ENCODE measurements at regions not wholly inside any gene's neighbourhood (a gene's known extent, or its start where the extent isn't known, plus 50 kb on each side); places are given as distances from the start of the nearest gene placed in this dataset.
A peak's percentile ranks its signal among the peaks of the same experiment; 100 is the strongest.
"Not testable (repeated sequence)": the region's sequence is repeated elsewhere in the genome, so short reads cannot be mapped to it uniquely, and the experiment has no call there.

DNA sequence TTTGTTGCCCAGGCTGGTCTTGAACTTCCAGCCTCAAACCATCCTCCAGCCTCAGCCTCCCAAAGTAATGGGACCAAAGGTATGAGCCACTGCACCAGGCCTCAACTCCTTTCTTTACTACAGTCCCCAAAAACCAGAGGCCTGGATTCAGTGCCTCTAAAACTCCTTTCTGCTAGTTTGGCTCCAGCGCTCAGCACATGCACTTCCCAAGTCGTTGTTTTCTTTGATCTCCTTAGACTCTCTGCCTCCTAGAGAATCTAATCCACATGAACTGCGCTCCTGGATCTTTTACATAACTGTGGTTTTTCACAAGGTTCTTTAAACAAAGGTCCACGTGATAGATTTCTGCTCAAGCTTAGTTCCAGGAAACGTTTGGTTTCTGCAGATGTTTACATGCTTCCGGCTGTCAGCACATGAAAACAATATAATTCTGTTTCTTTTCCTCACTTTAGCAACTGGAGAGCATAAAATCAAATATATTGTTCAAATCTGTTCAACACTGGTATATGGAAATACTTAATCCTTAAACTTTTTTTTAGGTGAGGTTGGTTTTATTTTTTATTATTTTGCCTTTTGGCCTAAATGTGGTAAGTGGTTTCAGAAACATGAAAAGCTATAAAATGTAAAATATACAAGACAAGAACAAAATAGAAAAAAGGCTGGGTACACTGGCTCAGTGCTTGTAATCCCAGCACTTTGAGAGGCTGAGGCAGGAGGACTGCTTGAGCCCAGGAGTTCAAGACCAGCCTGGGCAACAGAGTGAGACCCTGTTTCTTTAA lies 270.5 kb upstream of the MKLN1 start:
- DNase-seq: peak in 1 of 2 donors; percentile 38

DNA sequence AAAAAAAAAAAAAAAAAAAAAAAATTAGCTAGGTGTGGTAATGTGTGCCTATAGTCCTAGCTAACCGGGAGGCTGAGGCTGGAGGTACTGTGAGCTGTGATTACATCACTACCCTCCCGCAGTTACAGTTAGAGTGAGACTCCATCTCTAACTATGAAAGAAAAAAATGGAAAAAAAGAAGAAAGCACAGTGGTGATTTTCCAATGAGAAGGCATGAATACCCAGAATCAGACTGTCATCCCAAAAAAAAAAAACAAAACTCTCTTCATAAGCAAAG lies 269.9 kb upstream of the MKLN1 start:
- no peak for DNase-seq

DNA sequence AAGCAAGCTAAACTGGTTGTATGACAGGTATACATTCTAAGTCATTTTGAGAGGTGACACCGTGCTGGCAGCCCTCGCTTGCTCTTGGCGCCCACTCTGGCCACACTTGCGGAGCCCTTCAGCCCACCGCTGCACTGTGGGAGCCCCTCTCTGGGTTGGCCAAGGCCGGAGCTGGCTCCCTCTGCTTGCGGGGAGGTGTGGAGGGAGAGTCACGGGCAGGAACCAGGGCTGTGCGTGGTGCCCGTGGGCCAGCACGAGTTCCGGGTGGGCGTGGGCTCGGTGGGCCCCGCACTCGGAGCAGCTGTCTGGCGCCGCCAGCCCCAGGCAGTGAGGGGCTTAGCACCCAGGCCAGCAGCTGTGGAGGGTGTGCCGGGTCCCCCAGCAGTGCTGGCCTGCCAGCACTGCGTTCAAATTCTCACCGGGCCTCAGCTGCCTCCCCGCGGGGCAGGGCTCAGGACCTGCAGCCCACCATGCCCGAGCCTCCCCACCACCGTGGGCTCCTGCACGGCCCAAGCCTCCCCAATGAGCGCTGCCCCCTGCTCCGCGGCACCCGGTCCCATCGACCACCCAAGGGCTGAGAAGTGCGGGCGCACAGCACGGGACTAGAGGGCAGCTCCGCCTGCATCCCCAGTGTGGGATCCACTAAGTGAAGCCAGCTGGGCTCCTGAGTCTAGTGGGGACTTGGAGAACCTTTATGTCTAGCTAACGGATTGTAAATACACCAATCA lies 269.0 kb upstream of the MKLN1 start:
- not testable (repeated sequence) for DNase-seq

DNA sequence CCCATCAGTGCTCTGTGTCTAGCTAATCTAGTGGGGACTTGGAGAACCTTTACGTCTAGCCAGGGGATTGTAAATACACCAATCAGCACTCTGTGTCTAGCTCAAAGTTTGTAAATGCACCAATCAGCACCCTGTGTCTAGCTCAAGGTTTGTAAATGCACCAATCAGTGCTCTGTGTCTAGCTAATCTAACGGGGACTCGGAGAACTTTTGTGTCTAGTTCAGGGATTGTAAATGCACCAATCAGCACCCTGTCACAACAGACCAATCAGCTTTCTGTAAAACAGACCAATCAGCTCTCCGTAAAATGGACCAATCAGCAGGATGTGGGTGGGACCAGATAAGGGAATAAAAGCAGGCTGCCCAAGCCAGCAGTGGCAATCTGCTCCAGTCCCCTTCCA lies 268.3 kb upstream of the MKLN1 start:
- DNase-seq: not testable (repeated sequence)

DNA sequence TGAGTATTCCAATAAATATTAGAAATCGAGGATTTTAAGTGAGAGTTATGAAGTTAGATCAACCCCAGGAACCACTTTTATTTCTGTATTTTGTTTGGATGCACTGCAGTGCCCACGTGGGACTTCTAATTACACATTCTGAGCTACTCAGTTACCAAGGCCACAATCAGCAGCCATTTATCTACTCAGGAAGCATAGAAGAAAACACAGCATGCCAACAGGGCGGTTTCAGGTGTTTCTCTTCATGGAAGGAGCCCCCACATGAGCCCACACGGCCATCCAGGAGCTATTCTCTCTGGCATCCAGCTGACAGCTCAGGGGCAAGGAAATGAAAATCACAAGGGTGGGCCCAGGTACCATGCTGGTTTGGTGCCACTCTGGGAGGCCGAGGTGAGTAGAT lies 266.5 kb upstream of the MKLN1 start:
- DNase-seq: no peak

DNA sequence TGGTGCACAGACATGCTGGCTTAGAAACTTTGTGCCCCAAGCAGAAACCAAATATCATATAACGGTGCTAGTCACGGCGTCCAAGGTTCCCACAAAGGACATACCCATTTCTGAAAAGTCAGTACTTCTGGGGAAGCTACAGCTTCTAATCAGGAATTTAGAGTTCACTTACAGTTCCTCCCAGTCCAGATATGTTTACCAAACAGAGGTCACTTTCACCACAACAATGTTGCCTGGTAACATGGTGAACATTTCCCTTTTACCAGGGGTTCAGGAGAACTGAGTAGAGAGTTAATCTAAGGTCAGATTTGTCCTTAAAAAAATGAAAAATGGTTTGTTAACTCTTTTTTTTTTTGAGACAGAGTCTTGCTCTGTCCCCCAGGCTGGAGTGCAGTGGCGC lies 265.9 kb upstream of the MKLN1 start:
- no peak for DNase-seq

DNA sequence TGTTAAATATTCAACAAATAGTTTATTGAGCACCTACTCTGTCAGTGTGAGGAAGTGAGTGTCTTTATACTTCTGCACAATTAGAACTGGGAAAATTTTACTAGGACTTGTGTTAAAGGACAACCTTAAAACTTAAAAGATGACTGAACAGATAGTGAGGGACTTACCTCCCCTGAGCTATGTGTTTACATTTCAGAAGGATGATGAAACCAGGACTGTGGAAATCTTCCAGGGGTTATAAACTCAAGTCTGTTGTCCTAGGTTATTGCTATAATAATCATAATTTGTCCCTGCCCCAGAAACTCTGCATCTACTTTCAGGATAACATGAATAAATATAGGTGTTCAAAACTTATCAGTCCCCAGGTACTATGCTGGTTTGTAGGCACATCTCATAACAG lies 261.0 kb upstream of the MKLN1 start:
- no peak for DNase-seq

DNA sequence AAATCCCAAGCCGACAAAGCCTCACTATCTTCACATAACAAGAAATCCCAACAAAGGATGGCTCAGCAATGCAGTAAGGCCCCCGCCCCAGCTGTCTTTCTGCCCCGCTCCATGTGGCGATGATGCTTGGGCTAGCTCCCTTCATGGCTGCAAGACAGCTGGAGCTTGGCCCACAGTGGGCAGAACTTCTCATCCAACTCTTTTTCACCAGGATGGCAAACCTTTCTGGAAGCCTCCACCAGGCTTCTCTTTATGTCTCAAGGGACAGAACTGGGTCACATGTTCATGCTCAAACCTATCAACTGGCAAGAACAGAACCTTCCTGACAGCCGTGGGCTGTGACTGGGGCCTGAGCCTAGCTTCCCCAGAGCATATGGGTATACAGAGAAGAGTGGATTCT lies 260.5 kb upstream of the MKLN1 start:
- DNase-seq: no peak

DNA sequence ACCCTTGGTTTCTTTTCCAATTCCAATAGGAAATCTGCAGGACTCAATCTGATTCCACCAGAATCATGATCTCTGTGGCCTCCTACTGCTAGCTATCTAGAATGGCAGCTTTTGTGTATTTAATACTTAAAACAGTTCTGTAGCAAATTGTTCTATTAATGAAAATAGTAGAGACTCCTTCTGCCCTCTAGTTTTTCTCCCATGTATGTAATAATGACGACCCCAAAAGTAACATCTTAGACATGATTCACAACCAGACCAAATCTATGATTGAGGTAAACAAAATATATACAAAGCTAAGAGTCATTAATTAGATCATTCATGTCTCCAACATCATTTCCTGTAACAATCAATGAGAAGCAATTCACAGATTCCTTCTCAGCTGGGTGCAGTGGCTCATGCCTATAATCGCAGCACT lies 259.1 kb upstream of the MKLN1 start:
- DNase-seq: no peak

DNA sequence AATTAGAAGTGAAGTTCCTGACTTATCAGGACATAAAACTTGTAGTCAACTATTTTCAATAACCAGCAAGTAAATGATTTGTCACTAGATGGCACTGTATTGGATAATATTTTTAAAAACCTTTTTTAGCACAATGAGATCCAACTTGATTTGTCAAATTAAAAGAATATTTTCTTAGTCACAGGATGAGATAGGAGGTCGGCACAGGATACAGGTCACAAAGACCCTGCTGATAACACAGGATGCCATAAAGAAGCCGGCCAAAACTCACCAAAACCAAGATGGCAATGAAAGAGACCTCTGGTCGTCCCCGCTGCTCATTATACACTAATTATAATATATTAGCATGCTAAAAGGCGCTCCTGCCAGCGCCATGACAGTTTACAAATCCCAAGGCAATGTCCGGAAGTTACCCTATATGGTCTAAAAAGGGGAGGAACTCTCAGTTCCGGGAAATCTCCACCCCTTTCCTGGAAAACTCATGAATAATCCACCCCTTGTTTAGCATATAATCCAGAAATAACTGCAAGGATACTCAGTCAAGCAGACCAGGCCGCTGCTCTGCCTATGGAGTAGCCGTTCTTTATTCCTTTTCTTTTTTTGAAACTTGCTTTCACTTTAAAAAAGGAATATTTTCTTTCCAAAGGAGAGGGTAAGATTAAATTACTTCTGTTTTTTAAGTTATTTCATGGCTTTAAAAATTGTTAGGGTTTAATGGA lies 255.7 kb upstream of the MKLN1 start:
- DNase-seq: peak in 1 of 2 donors; percentile 28

DNA sequence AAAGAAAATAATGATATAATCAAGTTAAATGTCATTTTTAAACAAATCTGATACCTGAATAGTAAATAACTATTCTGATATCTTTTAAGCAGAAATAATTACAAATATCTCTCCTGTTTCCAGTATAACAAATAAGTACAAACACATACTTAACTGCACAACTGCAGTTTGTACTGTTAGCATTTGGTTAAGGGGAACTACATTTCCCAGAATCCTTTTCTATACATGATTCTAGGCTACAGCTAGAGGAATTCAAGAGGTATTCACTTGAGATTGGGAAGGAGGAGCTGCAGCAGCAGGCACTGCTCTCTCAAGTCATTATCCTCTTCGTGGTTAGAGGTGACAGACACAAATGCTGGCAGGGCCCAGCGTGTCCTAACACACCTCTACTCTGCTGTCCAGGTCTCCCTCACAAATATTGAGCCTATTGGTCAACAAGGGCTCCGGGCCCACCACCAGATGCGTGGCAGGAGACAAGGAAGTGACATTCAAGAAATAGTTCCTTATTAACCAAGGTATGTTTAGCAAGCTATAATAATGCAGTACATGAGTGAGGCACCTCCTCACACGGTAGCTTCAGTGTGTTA lies 255.1 kb upstream of the MKLN1 start:
- DNase-seq: no peak

DNA sequence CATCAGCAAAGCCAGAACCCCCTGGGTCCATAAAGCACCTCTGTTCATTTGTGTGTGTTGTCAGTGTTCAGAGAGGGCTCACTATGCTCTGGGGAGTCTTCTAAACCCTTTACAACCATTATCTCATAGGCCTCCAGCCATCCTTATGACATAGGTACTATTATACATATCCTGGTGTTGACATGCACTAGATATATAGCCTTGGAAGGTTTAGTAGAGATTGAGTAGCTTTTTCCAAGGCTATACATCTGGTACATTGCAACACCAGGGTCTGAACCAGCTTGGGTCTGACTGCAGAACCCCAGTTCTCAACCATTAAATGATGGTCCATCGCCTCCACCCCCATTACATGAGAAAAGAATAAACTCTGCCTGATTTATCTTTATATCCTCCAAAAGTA lies 253.6 kb upstream of the MKLN1 start:
- DNase-seq: no peak

DNA sequence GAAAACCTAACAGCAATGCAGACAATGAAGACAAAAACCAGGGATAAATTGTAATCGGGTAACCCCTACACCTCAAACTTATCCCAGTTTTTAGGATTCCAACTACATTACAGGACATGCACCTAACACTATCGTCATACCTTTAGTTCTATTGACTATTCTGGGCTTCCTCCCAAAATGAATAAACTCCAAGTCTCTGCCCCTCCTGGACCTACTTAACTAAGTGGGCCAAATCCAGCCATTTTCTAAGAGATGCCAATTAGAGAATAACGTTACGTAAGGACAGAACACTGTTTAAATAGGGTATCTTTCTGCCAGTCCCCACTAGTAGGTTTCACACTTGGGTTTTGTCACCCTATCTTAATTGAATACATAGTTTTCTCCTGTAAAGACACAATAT lies 253.1 kb upstream of the MKLN1 start:
- DNase-seq: peak in 1 of 2 donors; percentile 45

DNA sequence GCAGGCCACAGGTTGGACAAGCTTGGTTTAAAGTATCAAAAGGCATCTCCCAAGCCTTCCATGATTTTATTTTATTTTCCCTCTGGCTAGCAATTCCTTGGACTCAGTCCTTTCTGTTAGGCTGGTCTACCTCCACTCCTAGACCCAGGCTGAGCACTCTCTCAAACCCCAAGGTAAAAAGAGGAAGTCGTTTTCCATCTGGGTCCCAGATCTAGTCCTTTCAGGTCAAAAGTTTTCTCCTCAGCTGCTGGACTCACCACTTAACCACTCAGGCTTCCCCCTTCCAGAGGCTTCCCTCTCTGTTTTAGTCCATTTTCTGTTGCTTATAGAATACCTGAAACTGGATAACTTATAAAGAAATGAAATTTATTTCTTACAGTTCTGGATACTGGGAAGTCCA lies 252.3 kb upstream of the MKLN1 start:
- DNase-seq: no peak

DNA sequence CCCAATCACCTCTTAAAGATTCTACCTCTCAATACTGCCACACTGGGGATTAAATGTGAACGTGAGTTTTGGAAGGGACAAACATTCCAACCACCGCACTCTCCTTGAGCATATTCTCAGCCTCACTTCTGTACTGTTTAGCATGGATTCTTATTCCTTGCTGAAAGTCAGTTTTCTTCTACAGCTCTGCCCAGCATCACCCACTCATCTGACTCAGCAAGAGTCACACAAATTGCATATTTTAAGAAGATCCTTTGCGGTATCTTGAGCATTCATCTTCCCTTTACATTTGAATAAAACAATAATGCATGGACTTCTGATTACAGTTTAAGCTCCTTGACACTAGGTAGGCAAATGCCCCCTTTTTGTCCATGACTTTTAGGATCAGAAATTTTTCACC lies 251.6 kb upstream of the MKLN1 start:
- no peak for DNase-seq

DNA sequence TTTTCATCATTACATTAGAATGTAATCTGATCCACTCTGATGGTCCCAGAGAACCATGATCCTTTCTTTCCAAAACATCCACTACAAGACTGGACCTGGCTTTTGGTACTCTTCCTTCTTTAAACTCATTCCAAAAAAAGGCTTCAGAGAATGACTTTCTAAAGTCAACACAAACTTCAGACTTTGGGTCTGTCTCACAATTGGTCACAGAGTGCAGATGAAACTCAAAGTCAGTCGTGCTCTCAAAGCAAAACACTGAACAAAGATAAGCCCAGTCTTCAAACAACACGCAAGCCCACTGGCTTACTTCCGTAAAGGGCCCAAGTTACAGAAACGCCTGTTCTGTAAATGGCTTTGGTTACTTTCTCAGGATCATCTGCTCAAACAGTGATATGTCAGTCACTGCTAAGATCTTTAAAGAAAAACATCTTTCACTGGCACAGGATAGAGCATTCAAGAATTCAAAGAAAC lies 250.9 kb upstream of the MKLN1 start:
- DNase-seq: no peak

DNA sequence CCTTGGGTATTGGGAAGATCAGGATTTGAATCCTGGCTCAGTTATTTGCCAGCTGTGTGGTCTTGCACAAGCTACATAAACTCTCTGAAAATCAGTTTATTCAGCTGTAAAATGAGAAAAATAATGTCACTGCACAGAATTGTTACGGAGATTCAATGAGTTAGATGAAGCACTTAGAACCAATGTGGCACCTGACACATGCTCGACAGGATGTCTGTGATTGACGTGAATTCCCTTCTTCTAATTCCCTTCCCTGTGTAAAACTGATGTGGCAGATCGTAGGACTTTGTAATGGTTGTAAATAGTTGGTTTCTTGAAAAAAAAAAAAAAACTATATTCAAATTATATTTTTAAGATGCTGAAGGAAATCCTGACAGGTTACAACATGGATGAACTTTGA lies 249.9 kb upstream of the MKLN1 start:
- DNase-seq: no peak

DNA sequence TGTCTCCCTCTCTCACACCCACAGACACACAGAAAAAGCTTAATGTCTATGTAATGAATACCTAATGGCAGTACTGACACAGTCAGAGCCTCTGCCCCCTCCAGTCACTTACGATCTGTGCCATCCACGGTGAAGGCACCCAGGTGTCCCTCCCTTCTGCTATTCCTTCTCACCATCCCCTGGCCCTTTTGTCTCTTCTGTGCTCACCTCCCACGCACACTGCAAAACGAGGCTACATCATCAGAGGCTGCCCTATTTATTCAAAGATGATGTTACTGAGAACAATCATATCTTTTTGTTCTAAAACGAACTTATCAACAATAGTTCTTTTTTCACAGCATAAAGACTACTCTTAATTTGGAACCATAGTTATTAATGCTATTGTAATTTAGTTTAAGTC lies 246.9 kb upstream of the MKLN1 start:
- no peak for DNase-seq

DNA sequence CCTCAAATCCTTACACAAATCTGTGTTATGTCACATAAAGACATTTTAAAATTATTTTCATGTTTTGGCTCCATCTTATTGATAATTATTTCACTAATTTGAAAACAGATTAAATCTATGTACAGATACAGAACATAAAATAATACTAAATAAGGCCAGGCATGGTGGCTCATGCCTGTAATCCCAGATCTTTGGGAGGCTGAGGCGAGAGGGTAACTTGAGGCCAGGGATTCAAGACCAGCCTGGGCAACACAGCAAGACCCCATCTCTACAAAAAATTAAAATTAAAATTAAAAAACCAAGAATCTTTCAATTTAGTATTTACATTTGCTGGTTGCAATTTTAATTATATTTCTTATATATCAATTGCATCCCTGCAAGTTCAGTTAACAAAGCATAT lies 246.4 kb upstream of the MKLN1 start:
- DNase-seq: no peak

DNA sequence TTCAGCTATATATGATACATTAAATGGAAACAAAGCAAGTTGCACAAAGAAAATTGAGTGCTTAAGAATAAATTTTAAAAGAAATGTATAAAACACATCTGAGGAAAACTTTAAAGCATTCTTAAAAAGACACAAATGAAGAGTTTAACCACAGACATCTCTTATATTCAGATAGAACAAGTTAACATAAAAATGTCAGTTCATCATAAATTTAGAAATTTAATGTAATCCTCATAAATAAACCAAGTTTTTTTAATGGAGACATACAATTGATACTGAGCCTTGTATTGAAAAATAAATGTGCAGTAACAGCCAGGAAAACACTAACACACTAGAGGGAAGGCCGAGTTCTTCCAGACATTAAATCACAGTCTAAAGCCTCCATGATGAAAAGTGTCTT lies 243.9 kb upstream of the MKLN1 start:
- no peak for DNase-seq

DNA sequence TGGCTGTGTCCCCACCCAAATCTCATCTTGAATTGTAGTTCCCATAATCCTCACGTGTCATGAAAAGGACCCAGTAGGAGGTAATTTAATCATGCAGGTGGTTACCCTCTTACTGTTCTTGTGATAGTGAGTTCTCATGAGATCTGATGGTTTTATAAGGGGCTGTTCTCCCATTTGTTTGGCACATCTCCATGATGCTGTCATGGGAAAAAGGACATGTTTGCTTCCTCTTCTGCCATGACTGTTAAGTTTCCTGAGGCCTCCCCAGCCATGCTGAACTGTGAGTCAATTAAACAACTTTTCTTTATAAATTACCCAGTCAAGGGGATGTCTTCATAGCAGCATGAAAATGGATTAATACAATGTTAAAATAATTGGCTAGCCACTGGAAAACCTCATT lies 243.3 kb upstream of the MKLN1 start:
- DNase-seq: not testable (repeated sequence)

DNA sequence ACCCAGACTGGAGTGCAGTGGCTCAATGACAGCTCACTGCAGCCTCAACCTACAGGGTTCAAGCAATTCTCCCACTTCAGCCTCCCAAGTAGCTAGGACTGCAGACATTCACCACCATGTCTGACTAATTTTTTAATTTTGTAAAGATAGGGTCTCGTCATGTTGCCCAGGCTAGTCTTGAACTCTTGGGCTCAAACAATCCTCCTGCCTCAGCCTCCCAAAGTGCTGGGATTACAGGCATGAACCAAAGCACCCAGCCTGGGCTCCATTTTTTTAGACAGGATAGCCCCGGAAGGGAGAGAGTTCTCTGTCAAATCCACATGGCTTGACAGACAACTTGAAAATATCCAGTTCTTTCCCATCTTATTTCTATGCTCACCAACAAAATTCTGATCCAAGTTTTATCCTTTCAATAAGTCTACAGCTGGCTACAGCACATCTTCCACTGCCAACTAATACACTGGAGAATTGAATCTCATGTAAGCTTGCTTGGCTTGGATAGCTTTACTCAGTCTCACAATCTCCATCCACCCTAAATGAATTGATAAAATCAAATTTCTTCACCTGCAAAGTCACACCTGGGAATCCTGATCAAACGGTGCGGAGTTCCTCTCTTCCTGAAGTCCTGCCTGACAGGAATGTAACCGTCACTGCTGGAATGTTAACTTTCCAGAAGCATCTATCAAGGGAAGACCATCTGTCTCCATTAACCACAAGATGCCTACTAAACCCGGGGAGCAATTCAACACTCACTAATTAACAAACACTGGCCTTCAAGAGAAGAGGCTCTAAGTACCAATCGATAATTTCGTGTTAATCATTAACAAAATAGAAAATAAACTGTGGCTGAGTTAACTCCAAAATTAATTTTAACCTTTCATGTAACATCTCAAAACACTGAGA lies 239.7 kb upstream of the MKLN1 start:
- no peak for DNase-seq

DNA sequence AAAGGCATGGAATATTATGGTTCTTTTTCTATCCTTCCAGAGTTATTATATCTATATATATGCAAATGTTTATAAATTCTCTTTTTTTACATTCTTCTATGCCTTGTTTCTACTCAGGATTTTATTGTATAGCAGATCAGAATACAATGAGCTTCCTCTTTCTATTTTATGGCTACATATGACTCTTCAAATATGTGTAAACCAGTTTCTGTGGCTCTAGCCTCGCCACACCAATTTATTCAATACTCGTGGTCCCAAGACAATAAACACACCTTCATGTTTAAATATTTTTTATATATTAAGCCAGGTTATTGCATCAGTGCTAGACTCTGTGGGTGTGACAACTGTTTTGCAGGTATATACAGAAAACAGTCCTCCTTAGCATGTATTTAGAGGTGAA lies 237.5 kb upstream of the MKLN1 start:
- no peak for DNase-seq

All from hippocampal formation (tissue), 2 donors.